K562 (cell line): ENCODE measurements at regions not wholly inside any gene's neighbourhood (a gene's known extent, or its start where the extent isn't known, plus 50 kb on each side); places are given as distances from the start of the nearest gene placed in this dataset.

Experiments
- ATAC-seq: fragments of 200-7000 bp; cut with Tn5 transposase; 3 replicates; pipeline ENCODE4 v1.9.1; 2020; ENCODE audit warnings: moderate library complexity
- BruUV-seq: library from RNA; stranded (reverse); fragments of 400-500 nt; replicated peaks from 2 replicates; lab custom pipeline; 2021; lab: Mats Ljungman, UMichigan
- CTCF ChIA-PET: fragments of 300-600 bp; formaldehyde crosslinking; extraction: SDS; loops from one replicate; lab custom pipeline; 2021; ENCODE audit warnings: low intra/inter-chr PET ratio; lab: Yijun Ruan, JAX
- POLR2A ChIA-PET: fragments of 300-600, 350-650 bp; sonication (Branson Sonifier 250); formaldehyde crosslinking; extraction: SDS; loops from one replicate; lab custom pipeline; 2021; ENCODE audit warnings: antibody characterized with exemption, inconsistent platforms; lab: Yijun Ruan, JAX
- DNase-seq, 4 experiments: peaks; one replicate each; pipeline versions ENCODE4 v3.0.0 to v3.0.0-alpha.2; 2011 to 2018; ENCODE audit warnings: low spot score in 3 of 4, mixed read lengths in 3 of 4; ENCODE audit errors: extremely low read depth in 1 of 4
- FAIRE-seq: peaks from 2 replicates; lab custom pipeline; 2011; peaks lifted over from hg19 to GRCh38; lab: Jason Lieb, UNC
- H2AFZ ChIP-seq: 2 replicates; pipeline ENCODE4 v1.6.0; 2011; ENCODE audit warnings: low read depth, low read length, control low read depth, inconsistent platforms
- H3K27ac ChIP-seq: fragments of 200-600 bp; 3 replicates; pipeline ENCODE4 v1.8.0; 2011; ENCODE audit warnings: low read depth, mild to moderate bottlenecking, control low read depth, inconsistent platforms, low read length, moderate library complexity, mixed read lengths; ENCODE audit errors: extremely low read depth
- H3K27me3 ChIP-seq, 2 experiments: fragments of 300-600 bp in 1 of 2; 2 replicates in 1 of 2; 3 replicates in 1 of 2; pipeline versions ENCODE4 v1.6.0 to v1.8.0; 2011; ENCODE audit warnings: inconsistent platforms in 2 of 2, low read length in 2 of 2, mild to moderate bottlenecking in 1 of 2, mixed read lengths in 1 of 2, moderate library complexity in 1 of 2; ENCODE audit not compliant: control insufficient read depth in 2 of 2, insufficient read depth in 2 of 2
- H3K36me3 ChIP-seq: fragments of 300-600 bp; 3 replicates; pipeline ENCODE4 v1.8.0; 2011; ENCODE audit warnings: mild to moderate bottlenecking, low read length, inconsistent platforms; ENCODE audit not compliant: control insufficient read depth, insufficient read depth
- H3K4me1 ChIP-seq, 2 experiments: fragments of 200-600 bp in 1 of 2; replicated peaks in 1 of 2; 2 replicates in 1 of 2; 3 replicates in 1 of 2; pipeline versions ENCODE4 v1.5.1 to v1.8.0; 2011; ENCODE audit warnings: inconsistent platforms in 2 of 2, low read length in 2 of 2, mild to moderate bottlenecking in 1 of 2, mixed read lengths in 1 of 2, moderate library complexity in 1 of 2; ENCODE audit not compliant: control insufficient read depth in 2 of 2, insufficient read depth in 2 of 2
- H3K4me2 ChIP-seq: 2 replicates; pipeline ENCODE4 v1.6.1; 2011; ENCODE audit warnings: low read length, control low read depth, inconsistent platforms, mixed read lengths; ENCODE audit not compliant: insufficient read depth
- H3K4me3 ChIP-seq: fragments of 200-600 bp; sonication (generic), shearing (Covaris generic); 2 replicates; pipeline ENCODE4 v1.5.1; 2016; ENCODE audit warnings: control low read depth, inconsistent platforms
- H3K79me2 ChIP-seq: fragments of 200-600 bp; 3 replicates; pipeline ENCODE4 v1.8.0; 2011; ENCODE audit warnings: low read length, inconsistent platforms; ENCODE audit not compliant: control insufficient read depth, insufficient read depth
- H3K9ac ChIP-seq, 2 experiments: 2 replicates each; pipeline versions ENCODE4 v1.6.0 to v1.6.1; 2011; ENCODE audit warnings: low read depth in 2 of 2, low read length in 2 of 2, control low read depth in 1 of 2, inconsistent platforms in 1 of 2, mild to moderate bottlenecking in 1 of 2, mixed read lengths in 1 of 2; ENCODE audit not compliant: insufficient read depth in 1 of 2
- H3K9me1 ChIP-seq: one replicate; pipeline ENCODE4 v1.6.0; 2011; ENCODE audit warnings: inconsistent platforms, mild to moderate bottlenecking, low read length, moderate library complexity; ENCODE audit not compliant: control insufficient read depth, insufficient read depth
- H3K9me3 ChIP-seq: replicated peaks from 2 replicates; pipeline ENCODE4 v1.5.1; 2011; ENCODE audit warnings: low read depth, low read length, inconsistent platforms; ENCODE audit not compliant: control insufficient read depth, insufficient read depth
- H4K20me1 ChIP-seq: replicated peaks from 2 replicates; pipeline ENCODE4 v1.6.1; 2011; ENCODE audit warnings: low read length, inconsistent platforms, mixed read lengths; ENCODE audit not compliant: control insufficient read depth, insufficient read depth
- BCL6 ChIP-seq: fragments of 250-450 bp; sonication (Bioruptor Pico); IDR thresholded peaks from 2 replicates; pipeline ENCODE4 v1.4.0; 2020
- BDP1 ChIP-seq: IDR thresholded peaks from 3 replicates; pipeline ENCODE4 v1.6.1; 2011; ENCODE audit not compliant: insufficient read length, insufficient read depth
- CHCHD3 ChIP-seq: fragments of 250-450 bp; sonication (Bioruptor Pico); IDR thresholded peaks from 2 replicates; pipeline ENCODE4 v2.1.2; 2022; ENCODE audit warnings: mild to moderate bottlenecking
- EZH2 ChIP-seq: IDR thresholded peaks from 2 replicates; pipeline ENCODE4 v1.6.1; 2012; ENCODE audit warnings: low read depth, mild to moderate bottlenecking, inconsistent platforms, low read length, borderline replicate concordance
- FOS ChIP-seq: IDR thresholded peaks from 3 replicates; pipeline ENCODE4 v1.6.1; 2011; ENCODE audit not compliant: insufficient read length; ENCODE audit errors: extremely low read depth
- HMG20A ChIP-seq: fragments of 450-650 bp; formaldehyde crosslinking; conservative IDR thresholded peaks from 2 replicates; pipeline ENCODE4 v1.4.0; 2020; ENCODE audit warnings: mild to moderate bottlenecking, mixed read lengths
- MYBL2 ChIP-seq, 2 experiments: fragments of 450-650 bp in 1 of 2; sonication (generic) in 1 of 2; formaldehyde crosslinking in 1 of 2; IDR thresholded peaks; 2 replicates each; pipeline versions ENCODE4 v1.6.1 to v1.8.1; 2017 to 2022; ENCODE audit warnings: borderline replicate concordance in 1 of 2, inconsistent platforms in 1 of 2, low read depth in 1 of 2, mild to moderate bottlenecking in 1 of 2, missing genetic modification reagents in 1 of 2, moderate library complexity in 1 of 2
- NBN ChIP-seq: fragments of 450-650 bp; IDR thresholded peaks from 2 replicates; pipeline ENCODE4 v1.6.1; 2016; ENCODE audit warnings: low read depth, mild to moderate bottlenecking
- OTX1 ChIP-seq: fragments of 450-650 bp; formaldehyde crosslinking; IDR thresholded peaks from 2 replicates; pipeline ENCODE4 v1.4.0; 2022; ENCODE audit warnings: mild to moderate bottlenecking
- POLR3G ChIP-seq: IDR thresholded peaks from 2 replicates; pipeline ENCODE4 v1.6.1; 2011; ENCODE audit not compliant: insufficient read length, insufficient replicate concordance; ENCODE audit errors: extremely low read depth
- PYGO2 ChIP-seq: fragments of 450-650 bp; IDR thresholded peaks from 2 replicates; pipeline ENCODE4 v1.6.1; 2016; ENCODE audit warnings: mild to moderate bottlenecking, missing genetic modification characterization, moderate library complexity, missing compliant biosample characterization
- RBM17 ChIP-seq: fragments of 200-400 bp; formaldehyde crosslinking; IDR thresholded peaks from 2 replicates; pipeline ENCODE4 v1.6.1; 2017; ENCODE audit warnings: low read depth, mild to moderate bottlenecking, low read length, borderline replicate concordance
- RBM39 ChIP-seq: fragments of 200-400 bp; formaldehyde crosslinking; optimal IDR thresholded peaks from 2 replicates; pipeline ENCODE3; 2018; ENCODE audit warnings: low read depth, low read length
- SPI1 ChIP-seq: IDR thresholded peaks from 2 replicates; pipeline ENCODE4 v1.6.1; 2011; ENCODE audit warnings: low read depth, low read length, control low read depth, borderline replicate concordance
- TCF7 ChIP-seq: sonication (generic); IDR thresholded peaks from 2 replicates; pipeline ENCODE4 v1.6.1; 2016; ENCODE audit warnings: antibody characterized with exemption, borderline replicate concordance
- ZNF217 ChIP-seq: sonication (generic); formaldehyde crosslinking; IDR thresholded peaks from 2 replicates; pipeline ENCODE4 v1.8.0; 2022; ENCODE audit warnings: mild to moderate bottlenecking, missing genetic modification reagents
- ZNF24 ChIP-seq: fragments of 450-650 bp; IDR thresholded peaks from 2 replicates; pipeline ENCODE4 v1.6.1; 2016
- ZNF277 ChIP-seq: fragments of 250-450 bp; sonication (Bioruptor Pico); IDR thresholded peaks from 2 replicates; pipeline ENCODE4 v1.8.0; 2022; ENCODE audit warnings: inconsistent platforms, mild to moderate bottlenecking, moderate library complexity, borderline replicate concordance
- ZNF830 ChIP-seq: fragments of 250-450 bp; sonication (Bioruptor Pico); IDR thresholded peaks from 2 replicates; pipeline ENCODE4 v1.5.0; 2021; ENCODE audit warnings: mild to moderate bottlenecking
- WGBS: fragments of 100-300 bp; shearing (Covaris generic); methylation state at CpG from one replicate; pipeline ENCODE4 v1.1.6; 2016; ENCODE audit warnings: low coverage, mixed read lengths; ENCODE audit not compliant: insufficient coverage; ENCODE audit errors: missing lambda C conversion rate; 5-methylcytosine and 5-hydroxymethylcytosine counted together
- in situ Hi-C: fragments of 300-500 bp; cut with MboI; formaldehyde crosslinking; loops from 4 replicates; pipeline ENCODE4 v1.15.0; 2018; ENCODE audit warnings: inconsistent platforms, mixed read lengths
- intact Hi-C: fragments of 100-400 bp; cut with micrococcal nuclease; formaldehyde crosslinking; loops from 2 replicates; pipeline ENCODE4 v1.14.2; 2022

GRCh38 chr2:35409762-35410161, 945.8 kb upstream of the CRIM1 start:
- no peaks in the 10 kb centered on the region for H3K36me3 ChIP-seq
- intact Hi-C loops, result loop anchor here (10.0 kb wide), 1 partner anchor 1315 kb away; no protein-coding TSS in a partner anchor
- in situ Hi-C loops, result no loop called here
- POLR2A ChIA-PET, result no interaction called here
- no peaks in the 10 kb centered on the region for H3K9me3 ChIP-seq
- CTCF ChIA-PET, result interaction anchor here (0.5 kb wide), 1 partner anchor 1318 kb away, joined by 3 read pairs; no protein-coding TSS in a partner anchor
- H4K20me1 ChIP-seq, result no peaks in the 10 kb centered on the region
- no peak for TF ChIP-seq BDP1
- TF ChIP-seq ZNF217 (CRISPR knock-in tag), result no peak
- TF ChIP-seq, all 486 proteins: peak for 0
- H3K4me3 ChIP-seq, result no peak overlapping the region
- WGBS, result 0% methylated on average over 2 of the region's 2 CpGs
- no peak overlapping the region for H2AFZ ChIP-seq
- ATAC-seq (no peak), DNase-seq (no peak), FAIRE-seq (no peak)
- no peak overlapping the region for H3K27ac ChIP-seq
- H3K4me2 ChIP-seq, result no peak overlapping the region
- BruUV-seq, result no TSS peak
- no peaks in the 10 kb centered on the region for H3K27me3 ChIP-seq
- H3K79me2 ChIP-seq, result no peaks in the 10 kb centered on the region
- no peaks in the 10 kb centered on the region for H3K4me1 ChIP-seq
- H3K9me1 ChIP-seq, result no peaks in the 10 kb centered on the region
- no peak overlapping the region for H3K9ac ChIP-seq

GRCh38 chr2:35408320-35408719, 947.3 kb upstream of the CRIM1 start:
- Histone ChIP-seq H4K20me1 (no peaks in the 10 kb centered on the region), H3K79me2 (no peaks in the 10 kb centered on the region), H3K27me3 (no peaks in the 10 kb centered on the region), H3K9ac (no peak overlapping the region), H3K4me2 (no peak overlapping the region), H3K9me3 (no peaks in the 10 kb centered on the region), H3K4me3 (no peak overlapping the region), H2AFZ (no peak overlapping the region), H3K9me1 (no peaks in the 10 kb centered on the region), H3K36me3 (no peaks in the 10 kb centered on the region), H3K27ac (no peak overlapping the region), H3K4me1 (no peaks in the 10 kb centered on the region)
- DNase-seq (no peak), ATAC-seq (no peak), FAIRE-seq (no peak)
- BruUV-seq, result no TSS peak
- POLR2A ChIA-PET, result no interaction called here
- in situ Hi-C loops, result no loop called here
- CTCF ChIA-PET, result no interaction called here
- intact Hi-C loops, result no loop called here
- TF ChIP-seq POLR3G (no peak), HMG20A (CRISPR knock-in tag) (no peak), RBM39 (no peak), ZNF24 (no peak), RBM17 (no peak), FOS (no peak), ZNF277 (no peak), EZH2 (no peak), PYGO2 (tag) (no peak), MYBL2 (IDR thresholded peaks at IDR 0.05; ENCODE audit: low read depth) (no peak), MYBL2 (CRISPR knock-in tag; IDR thresholded peaks at IDR 0.05; ENCODE audit: borderline replicate concordance) (no peak), TCF7 (no peak), NBN (no peak), ZNF830 (CRISPR knock-in tag) (no peak), CHCHD3 (no peak), OTX1 (CRISPR knock-in tag) (no peak), BCL6 (no peak), SPI1 (no peak)
